GM23248 (cell line): ENCODE measurements at regions not wholly inside any gene's neighbourhood (a gene's known extent, or its start where the extent isn't known, plus 50 kb on each side); places are given as distances from the start of the nearest gene placed in this dataset.
"Not testable (repeated sequence)": the region's sequence is repeated elsewhere in the genome, so short reads cannot be mapped to it uniquely, and the experiment has no call there.

Experiments
- DNase-seq: peaks from one replicate; pipeline ENCODE4 v3.0.0-alpha.2; 2015
- H2AFZ ChIP-seq: fragments of 200-600 bp; sonication (generic); 2 replicates; pipeline ENCODE4 v1.6.1; 2016; ENCODE audit warnings: antibody characterized with exemption
- H3F3A ChIP-seq: fragments of 200-600 bp; sonication (generic); 2 replicates; pipeline ENCODE4 v1.6.1; 2016; ENCODE audit warnings: mild to moderate bottlenecking, antibody characterized with exemption, mixed run types; ENCODE audit not compliant: insufficient read depth
- H3K27ac ChIP-seq: fragments of 200-600 bp; sonication (generic); 2 replicates; pipeline ENCODE4 v1.5.1; 2016; ENCODE audit warnings: mild to moderate bottlenecking
- H3K27me3 ChIP-seq: fragments of 200-600 bp; sonication (generic); replicated peaks from 2 replicates; pipeline ENCODE4 v1.6.1; 2016; ENCODE audit warnings: mild to moderate bottlenecking; ENCODE audit not compliant: insufficient read depth
- H3K36me3 ChIP-seq: fragments of 200-600 bp; sonication (generic); 2 replicates; pipeline ENCODE4 v1.6.1; 2016; ENCODE audit warnings: low read depth, mild to moderate bottlenecking
- H3K4me1 ChIP-seq: fragments of 200-600 bp; sonication (generic); 2 replicates; pipeline ENCODE4 v1.6.1; 2016; ENCODE audit warnings: mild to moderate bottlenecking; ENCODE audit not compliant: insufficient read depth
- H3K4me2 ChIP-seq: fragments of 200-600 bp; sonication (generic); one replicate; pipeline ENCODE4 v1.6.1; 2016; ENCODE audit warnings: mild to moderate bottlenecking; ENCODE audit not compliant: unreplicated experiment
- H3K4me3 ChIP-seq: fragments of 200-600 bp; sonication (generic); 2 replicates; pipeline ENCODE4 v1.5.1; 2016; ENCODE audit warnings: mild to moderate bottlenecking
- H3K79me2 ChIP-seq: fragments of 200-600 bp; sonication (generic); 2 replicates; pipeline ENCODE4 v1.6.1; 2016; ENCODE audit warnings: mild to moderate bottlenecking; ENCODE audit not compliant: insufficient read depth
- H3K9ac ChIP-seq: fragments of 200-600 bp; sonication (generic); 2 replicates; pipeline ENCODE4 v1.6.1; 2016; ENCODE audit warnings: mild to moderate bottlenecking
- H3K9me2 ChIP-seq: fragments of 200-600 bp; sonication (generic); 2 replicates; pipeline ENCODE4 v1.6.1; 2016; ENCODE audit warnings: mixed run types, mild to moderate bottlenecking, moderate library complexity; ENCODE audit not compliant: insufficient read depth
- H3K9me3 ChIP-seq: fragments of 200-600 bp; sonication (generic); one replicate; pipeline ENCODE4 v1.6.1; 2017; ENCODE audit warnings: low read depth
- H4K20me1 ChIP-seq: fragments of 200-600 bp; sonication (generic); 2 replicates; pipeline ENCODE4 v1.6.0; 2016; ENCODE audit not compliant: insufficient read depth
- EZH2 ChIP-seq: fragments of 200-600 bp; sonication (generic); IDR thresholded peaks from 2 replicates; pipeline ENCODE4 v1.6.1; 2018; ENCODE audit warnings: antibody characterized with exemption, mild to moderate bottlenecking; ENCODE audit not compliant: insufficient read depth, poor library complexity, severe bottlenecking
- EZH2phosphoT487 ChIP-seq: fragments of 200-600 bp; sonication (generic); IDR thresholded peaks from 2 replicates; pipeline ENCODE4 v1.6.1; 2018; ENCODE audit warnings: antibody characterized with exemption, moderate library complexity, mild to moderate bottlenecking, low read depth; ENCODE audit not compliant: insufficient read depth
- WGBS, 2 experiments: methylation state at CpG; one replicate each; pipeline ENCODE4 v1.1.6; 2015 to 2017; ENCODE audit warnings: low lambda C conversion rate in 2 of 2, low coverage in 1 of 2; ENCODE audit errors: missing lambda C conversion rate in 2 of 2; 5-methylcytosine and 5-hydroxymethylcytosine counted together
- in situ Hi-C: fragments of 300-500 bp; cut with MboI; formaldehyde crosslinking; loops from 2 replicates; pipeline ENCODE4 v1.15.0; 2020

- Histone ChIP-seq H3K9me2 (no peaks in the 10 kb centered on the region), H3K9ac (no peak overlapping the region), H3K27me3 (no peaks in the 10 kb centered on the region), H2AFZ (no peak overlapping the region), H4K20me1 (no peaks in the 10 kb centered on the region), H3K4me3 (no peak overlapping the region), H3K9me3 (no peaks in the 10 kb centered on the region), H3K79me2 (no peaks in the 10 kb centered on the region), H3K4me2 (no peak overlapping the region), H3F3A (no peaks in the 10 kb centered on the region), H3K27ac (no peak overlapping the region), H3K36me3 (no peaks in the 10 kb centered on the region), H3K4me1 (no peaks in the 10 kb centered on the region)
- no peak for DNase-seq
- in situ Hi-C loops: no loop called here
- TF ChIP-seq EZH2phosphoT487 (no peak), EZH2 (no peak)
- WGBS, 2 experiments: 48 to 66% methylated on average over 2 of the region's 2 CpGs
Observed at GRCh38 chr1:29389533-29390041, 153.3 kb downstream of the PTPRU start.

GRCh38 chr1:29388884-29389283 is 152.6 kb downstream of the PTPRU start:
- H2AFZ ChIP-seq: no peak overlapping the region
- H3K27ac ChIP-seq: no peak overlapping the region
- peaks cover 3% of the 10 kb centered on the region; the same call in 1 of the 2 replicates for H3F3A ChIP-seq
- H4K20me1 ChIP-seq: no peaks in the 10 kb centered on the region
- H3K9me2 ChIP-seq: no peaks in the 10 kb centered on the region
- no peak overlapping the region for H3K4me3 ChIP-seq
- peaks cover 6% of the 10 kb centered on the region; the same call in 1 of the 2 replicates for H3K4me1 ChIP-seq
- 59 to 63% methylated on average over 6 of the region's 6 CpGs for WGBS, 2 experiments
- H3K9ac ChIP-seq: no peak overlapping the region
- no peaks in the 10 kb centered on the region for H3K36me3 ChIP-seq
- no peak overlapping the region for H3K4me2 ChIP-seq
- H3K79me2 ChIP-seq: no peaks in the 10 kb centered on the region
- TF ChIP-seq EZH2: no peak
- TF ChIP-seq EZH2phosphoT487: no peak
- no peak for DNase-seq
- no peaks in the 10 kb centered on the region for H3K9me3 ChIP-seq
- no peaks in the 10 kb centered on the region for H3K27me3 ChIP-seq
- in situ Hi-C loops: no loop called here

DNA sequence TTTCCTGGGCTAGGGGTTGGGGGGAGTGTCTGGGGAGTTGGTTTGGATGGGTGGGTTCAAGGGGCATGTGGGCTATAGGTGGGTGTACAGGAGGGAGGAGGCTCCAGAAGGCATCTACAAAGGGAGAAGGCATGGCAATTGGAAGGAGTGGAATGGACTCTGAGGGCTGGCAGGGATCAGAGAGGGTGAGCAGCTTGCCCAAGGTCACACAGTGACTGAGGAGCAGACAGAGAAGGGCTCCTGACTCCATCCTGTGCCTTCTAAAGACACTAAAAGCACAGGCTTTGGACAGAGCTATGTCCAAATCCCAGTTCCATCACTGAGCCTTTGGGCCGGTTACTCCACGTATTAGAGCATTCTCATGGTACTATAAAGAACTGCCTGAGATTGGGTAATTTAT is 151.8 kb downstream of the PTPRU start:
- Histone ChIP-seq H3K9ac (no peak overlapping the region), H3K9me3 (no peaks in the 10 kb centered on the region), H3K36me3 (no peaks in the 10 kb centered on the region), H3K79me2 (no peaks in the 10 kb centered on the region), H3K27me3 (no peaks in the 10 kb centered on the region), H3F3A (peaks cover 7% of the 10 kb centered on the region; the same call in 1 of the 2 replicates), H3K4me2 (no peak overlapping the region), H3K4me3 (no peak overlapping the region), H3K4me1 (peaks cover 11% of the 10 kb centered on the region; the same call in 1 of the 2 replicates), H4K20me1 (no peaks in the 10 kb centered on the region), H3K9me2 (no peaks in the 10 kb centered on the region), H3K27ac (no peak overlapping the region), H2AFZ (no peak overlapping the region)
- WGBS, 2 experiments: 80% methylated on average over 2 of the region's 2 CpGs
- in situ Hi-C loops: no loop called here
- TF ChIP-seq EZH2phosphoT487 (no peak), EZH2 (no peak)
- no peak for DNase-seq

DNA sequence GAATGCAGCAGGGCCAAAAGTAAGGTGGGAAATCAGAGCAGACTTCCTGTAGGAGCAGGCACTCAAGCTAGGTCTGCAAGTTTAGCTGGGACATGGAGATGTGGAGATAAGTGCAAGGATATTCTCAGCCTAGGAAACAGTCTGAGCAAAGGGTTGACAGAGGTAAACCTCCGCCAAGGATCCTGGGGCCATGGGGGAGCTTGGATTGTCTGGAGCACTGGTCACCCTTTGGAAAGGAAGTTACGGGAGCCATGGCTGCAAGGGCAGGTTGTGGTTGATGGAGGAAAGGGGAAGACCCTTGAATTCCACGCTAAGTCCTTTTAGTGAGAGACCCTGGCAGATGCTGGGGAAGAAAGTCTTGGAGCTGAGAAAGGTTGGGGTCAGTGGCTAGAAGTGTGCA is 150.9 kb downstream of the PTPRU start:
- DNase-seq: no peak
- Histone ChIP-seq H3K4me3 (no peak overlapping the region), H3K36me3 (no peaks in the 10 kb centered on the region), H3K27me3 (no peaks in the 10 kb centered on the region), H2AFZ (no peak overlapping the region), H3K9ac (no peak overlapping the region), H3K79me2 (no peaks in the 10 kb centered on the region), H3K9me2 (no peaks in the 10 kb centered on the region), H4K20me1 (no peaks in the 10 kb centered on the region), H3K27ac (no peak overlapping the region), H3K4me1 (peaks cover 11% of the 10 kb centered on the region; the same call in 1 of the 2 replicates), H3F3A (peaks cover 7% of the 10 kb centered on the region; the same call in 1 of the 2 replicates), H3K9me3 (no peaks in the 10 kb centered on the region), H3K4me2 (no peak overlapping the region)
- 82 to 93% methylated on average over 3 of the region's 3 CpGs for WGBS, 2 experiments
- TF ChIP-seq EZH2 (no peak), EZH2phosphoT487 (no peak)
- in situ Hi-C loops: no loop called here

DNA sequence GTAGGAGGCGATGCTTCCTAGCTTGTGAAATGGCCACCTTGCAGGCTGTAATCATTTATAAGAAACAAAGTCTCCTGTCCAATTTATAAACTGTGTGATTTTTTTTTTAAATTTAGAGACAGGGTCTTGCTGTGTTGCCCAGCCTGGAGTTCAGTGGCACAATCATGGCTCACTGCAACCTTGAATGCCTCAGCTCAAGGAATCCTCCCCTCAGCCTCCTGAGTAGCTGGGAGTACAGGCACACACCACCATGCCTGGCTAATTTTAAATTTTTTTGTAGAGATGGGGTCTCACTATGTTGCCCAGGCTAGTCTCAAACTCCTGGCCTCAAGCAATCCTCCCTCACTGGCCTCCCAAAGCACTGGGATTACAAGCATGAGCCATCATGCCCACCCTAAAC is 150.1 kb downstream of the PTPRU start:
- DNase-seq, H3F3A ChIP-seq, in situ Hi-C loops, H4K20me1 ChIP-seq, H3K27ac ChIP-seq, H3K27me3 ChIP-seq, H3K36me3 ChIP-seq, H2AFZ ChIP-seq, H3K4me3 ChIP-seq, H3K9me2 ChIP-seq, H3K79me2 ChIP-seq, H3K9ac ChIP-seq, H3K9me3 ChIP-seq, H3K4me2 ChIP-seq: not testable (repeated sequence)
- H3K4me1 ChIP-seq: peaks cover 11% of the 10 kb centered on the region; the same call in 1 of the 2 replicates
- 78 to 91% methylated on average over 1 of the region's 1 CpG for WGBS, 2 experiments
